Activated CD8-positive, alpha-beta memory T cell treated with anti-CD3 and anti-CD28 coated beads for 1 hour (primary cell): ENCODE measurements at regions not wholly inside any gene's neighbourhood (a gene's known extent, or its start where the extent isn't known, plus 50 kb on each side); places are given as distances from the start of the nearest gene placed in this dataset.

Source experiments
- DNase-seq, 2 donors: peaks; one replicate each; pipeline ENCODE4 v3.0.0-alpha.2; 2020; ENCODE audit warnings: low read depth in 1 of 2; ENCODE audit errors: extremely low read depth in 1 of 2

GRCh38 chr11:26021017-26021416, 310.9 kb upstream of the ANO3 start:
- no peak for DNase-seq

- no peak for DNase-seq
Observed at GRCh38 chr11:26023057-26023456, 308.9 kb upstream of the ANO3 start.

- no peak for DNase-seq
Observed at GRCh38 chr11:26025676-26026075, 306.3 kb upstream of the ANO3 start.

- no peak for DNase-seq
Observed at GRCh38 chr11:26026078-26026477, 305.9 kb upstream of the ANO3 start.

- no peak for DNase-seq
Observed at GRCh38 chr11:26027887-26028286, 304.0 kb upstream of the ANO3 start.

- no peak for DNase-seq
Observed at GRCh38 chr11:26028393-26028911, 303.5 kb upstream of the ANO3 start.

- no peak for DNase-seq
Observed at GRCh38 chr11:26030399-26030798, 301.5 kb upstream of the ANO3 start.

GRCh38 chr11:26032241-26032640, 299.7 kb upstream of the ANO3 start:
- DNase-seq: no peak

GRCh38 chr11:26035696-26036095, 296.2 kb upstream of the ANO3 start:
- DNase-seq: no peak

- DNase-seq: no peak
Observed at GRCh38 chr11:26037716-26038115, 294.2 kb upstream of the ANO3 start.

- DNase-seq: no peak
Observed at GRCh38 chr11:26040339-26040738, 291.6 kb upstream of the ANO3 start.

GRCh38 chr11:26042113-26042512, 289.8 kb upstream of the ANO3 start:
- DNase-seq: no peak

- DNase-seq: no peak
Observed at GRCh38 chr11:26043665-26044064, 288.3 kb upstream of the ANO3 start.

GRCh38 chr11:26044389-26044788, 287.5 kb upstream of the ANO3 start:
- no peak for DNase-seq

GRCh38 chr11:26045082-26045481, 286.8 kb upstream of the ANO3 start:
- no peak for DNase-seq

- DNase-seq: no peak
Observed at GRCh38 chr11:26048271-26048670, 283.7 kb upstream of the ANO3 start.

GRCh38 chr11:26053966-26054365, 278.0 kb upstream of the ANO3 start:
- DNase-seq: no peak

- no peak for DNase-seq
Observed at GRCh38 chr11:26062660-26063059, 269.3 kb upstream of the ANO3 start.

- no peak for DNase-seq
Observed at GRCh38 chr11:26063915-26064314, 268.0 kb upstream of the ANO3 start.

GRCh38 chr11:26065944-26066343, 266.0 kb upstream of the ANO3 start:
- no peak for DNase-seq

GRCh38 chr11:26070714-26071380, 261.1 kb upstream of the ANO3 start:
- DNase-seq: no peak

GRCh38 chr11:26072614-26073153, 259.2 kb upstream of the ANO3 start:
- DNase-seq: no peak

- DNase-seq: no peak
Observed at GRCh38 chr11:26073646-26074045, 258.3 kb upstream of the ANO3 start.
